HG03097 (cell line): ENCODE measurements at regions not wholly inside any gene's neighbourhood (a gene's known extent, or its start where the extent isn't known, plus 50 kb on each side); places are given as distances from the start of the nearest gene placed in this dataset.
"Not testable (repeated sequence)": the region's sequence is repeated elsewhere in the genome, so short reads cannot be mapped to it uniquely, and the experiment has no call there.

Experiments
- ATAC-seq: cut with Tn5 transposase; IDR thresholded peaks from one replicate; pipeline ENCODE4 v1.9.1; 2021; ENCODE audit not compliant: unreplicated experiment, low FRiP score

DNA sequence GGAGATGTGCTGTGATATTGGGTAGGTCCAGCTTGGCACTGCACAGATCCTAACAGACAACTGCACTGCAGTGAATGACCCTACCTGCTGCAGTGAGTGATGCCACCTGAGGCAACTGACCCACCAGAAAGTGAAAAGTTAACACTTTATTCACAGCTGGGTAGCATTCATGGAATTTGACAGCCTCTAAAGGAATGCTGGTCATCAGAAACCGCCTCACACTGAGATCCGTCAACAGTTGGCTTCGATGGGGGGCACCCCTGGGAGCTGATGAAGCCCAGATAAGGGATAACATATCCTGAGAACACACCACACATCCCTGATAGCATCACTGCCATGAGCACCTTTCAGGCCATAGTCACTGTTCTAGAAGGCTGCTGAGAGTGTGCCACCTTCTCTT is 272.4 kb upstream of the CRY1 start:
- no peak for ATAC-seq

DNA sequence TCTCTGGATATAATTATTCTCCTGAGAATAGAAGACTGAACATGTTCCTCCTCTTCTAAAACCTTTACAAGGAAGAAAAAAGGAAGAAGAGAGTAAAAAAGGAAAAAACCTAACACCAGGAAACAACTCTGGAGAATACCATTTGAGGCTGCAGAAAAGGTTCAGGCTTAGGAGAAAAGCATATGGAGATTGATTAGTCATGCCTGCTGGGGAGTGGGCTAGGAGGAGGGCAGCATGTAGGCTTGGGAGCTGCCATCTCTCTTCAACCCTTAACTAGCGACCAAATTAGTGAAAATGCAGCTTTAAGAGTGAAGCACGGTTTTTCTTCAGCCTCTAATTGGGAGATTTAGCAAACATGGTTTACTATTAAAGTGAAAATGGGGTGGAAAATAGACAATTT is 273.0 kb upstream of the CRY1 start:
- no peak for ATAC-seq

DNA sequence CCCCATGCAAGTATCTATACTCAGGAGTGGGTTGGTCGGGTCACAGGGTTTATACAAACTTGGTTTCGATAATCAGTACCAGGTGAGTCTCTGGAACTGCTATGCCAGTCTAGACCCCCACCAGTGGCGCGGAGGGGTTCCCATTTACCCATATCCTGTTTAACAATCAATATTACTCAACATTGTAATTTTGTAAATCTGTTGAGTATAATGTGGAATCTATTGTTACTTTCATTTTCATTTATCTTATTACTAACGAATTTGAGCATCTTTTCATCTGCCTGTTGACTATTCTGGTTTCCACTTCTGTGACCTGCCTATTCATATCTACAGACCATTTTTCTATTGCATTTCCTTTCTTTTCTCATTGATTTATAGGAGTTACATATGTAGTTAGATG is 275.2 kb upstream of the CRY1 start:
- no peak for ATAC-seq

DNA sequence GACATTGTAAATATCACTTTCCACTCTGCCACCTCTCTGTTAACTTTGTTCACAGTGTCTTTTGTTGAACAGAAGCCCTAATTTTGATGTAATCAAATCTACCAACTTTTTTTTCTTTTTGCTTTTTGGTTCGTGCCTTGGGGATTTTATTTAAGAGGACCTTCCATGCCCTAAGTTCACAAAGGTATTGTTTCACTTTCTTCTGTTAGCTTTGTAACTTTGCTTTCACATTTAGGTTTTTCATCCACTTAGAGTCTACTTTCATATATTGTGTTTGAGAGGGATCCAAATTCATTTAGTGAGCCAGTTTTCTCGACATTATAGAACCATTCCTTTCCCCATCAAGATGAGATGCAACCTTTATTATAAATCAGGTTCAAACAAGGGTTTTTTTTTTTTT is 275.7 kb upstream of the CRY1 start:
- no peak for ATAC-seq

DNA sequence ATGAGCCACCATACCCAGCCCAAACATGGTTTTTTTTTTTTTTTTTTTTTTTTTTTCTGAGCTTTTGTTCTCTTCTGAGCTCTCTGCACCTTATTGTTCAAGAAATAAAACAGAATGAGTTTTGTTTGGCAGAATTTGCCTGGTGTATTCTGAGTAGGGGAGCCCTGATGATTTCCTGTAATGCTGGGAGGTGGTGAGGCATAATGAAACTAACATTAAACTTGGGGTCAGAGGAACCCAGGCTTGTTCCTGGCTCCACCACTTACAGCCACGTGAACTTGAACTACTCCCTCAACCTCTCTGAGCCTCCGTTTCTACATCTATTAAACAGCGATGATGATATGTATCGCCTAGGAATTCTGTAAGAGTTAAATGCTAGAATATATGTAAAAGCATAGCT is 276.3 kb upstream of the CRY1 start:
- ATAC-seq: no peak

DNA sequence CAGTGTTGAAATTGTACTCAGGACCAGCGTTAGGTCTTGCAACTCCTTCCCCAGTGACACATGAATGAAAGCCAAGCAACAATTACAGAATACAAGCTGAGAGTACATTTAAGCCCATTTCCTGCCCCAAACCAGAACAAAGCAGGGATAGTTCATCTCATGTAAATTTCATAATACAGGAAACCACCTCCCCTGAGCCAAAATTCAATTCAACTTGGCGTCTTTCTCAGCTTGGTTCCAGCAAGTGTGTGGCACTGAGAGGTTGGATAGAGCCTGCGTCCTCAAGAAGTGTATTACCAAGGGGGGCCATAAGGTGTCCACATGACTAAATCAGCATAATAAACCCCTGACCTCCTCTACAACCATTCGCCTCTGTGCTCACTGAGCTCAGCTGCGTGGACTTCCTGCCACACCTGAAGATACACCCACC is 278.9 kb upstream of the CRY1 start:
- ATAC-seq: no peak

DNA sequence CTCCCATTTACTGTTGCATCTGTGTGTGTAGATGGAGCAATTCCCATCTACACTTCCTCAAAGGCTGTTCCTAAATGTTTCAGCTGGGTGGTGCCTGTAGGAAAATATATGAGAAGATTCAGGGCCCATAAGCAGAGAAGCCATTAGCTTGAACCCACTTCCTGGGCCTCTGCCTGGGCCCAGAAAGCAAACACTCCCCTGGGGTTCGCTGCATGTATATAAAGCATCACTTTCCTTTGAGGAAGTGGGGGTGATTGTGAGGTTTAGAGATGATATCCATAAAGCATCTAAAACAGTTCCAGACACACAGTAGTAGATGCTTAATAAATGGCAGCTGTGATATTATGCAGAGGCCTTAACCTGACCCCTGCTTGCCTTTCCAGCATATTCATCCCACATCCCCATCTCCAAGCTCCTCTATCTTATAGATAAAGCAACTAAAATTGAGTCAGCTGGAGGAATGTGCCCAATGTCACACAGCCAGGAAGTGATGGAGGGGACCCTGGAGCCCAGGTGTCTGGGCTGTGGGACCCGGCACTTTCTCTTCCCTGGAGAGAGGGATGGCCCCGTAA is 280.0 kb upstream of the CRY1 start:
- no peak for ATAC-seq

DNA sequence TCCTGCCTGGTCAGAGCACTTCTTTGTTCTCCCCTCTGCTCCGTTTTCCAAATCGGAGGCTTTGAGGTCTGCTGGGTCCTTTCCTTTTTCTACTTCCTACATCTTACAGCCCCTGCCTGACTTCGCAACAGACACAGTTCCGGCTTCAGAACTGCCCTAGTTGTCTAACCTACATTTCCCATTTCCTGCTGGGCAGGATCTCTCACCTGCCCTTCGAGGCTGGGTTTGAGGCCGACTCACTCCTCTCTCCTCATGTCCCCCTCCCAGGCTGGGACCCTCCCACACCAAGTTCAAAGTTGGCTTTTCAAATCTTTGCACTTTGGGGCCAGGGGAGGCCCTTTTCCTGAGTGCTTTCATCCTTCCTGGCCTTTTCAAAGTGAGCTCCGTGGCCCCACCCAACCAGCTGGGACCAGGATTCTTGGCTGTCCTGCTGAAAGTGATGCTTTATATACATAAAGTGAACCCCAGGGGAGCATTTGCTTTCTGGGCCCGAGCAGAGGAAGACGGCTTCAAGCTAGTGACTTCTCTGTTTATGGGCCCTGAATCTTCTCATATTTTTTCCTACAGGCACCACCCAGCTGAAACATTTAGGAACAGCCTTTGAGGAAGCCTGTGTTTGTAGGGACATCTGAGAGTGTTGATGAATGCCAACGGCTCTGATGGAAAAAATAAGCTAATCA is 281.0 kb upstream of the CRY1 start:
- no peak for ATAC-seq

DNA sequence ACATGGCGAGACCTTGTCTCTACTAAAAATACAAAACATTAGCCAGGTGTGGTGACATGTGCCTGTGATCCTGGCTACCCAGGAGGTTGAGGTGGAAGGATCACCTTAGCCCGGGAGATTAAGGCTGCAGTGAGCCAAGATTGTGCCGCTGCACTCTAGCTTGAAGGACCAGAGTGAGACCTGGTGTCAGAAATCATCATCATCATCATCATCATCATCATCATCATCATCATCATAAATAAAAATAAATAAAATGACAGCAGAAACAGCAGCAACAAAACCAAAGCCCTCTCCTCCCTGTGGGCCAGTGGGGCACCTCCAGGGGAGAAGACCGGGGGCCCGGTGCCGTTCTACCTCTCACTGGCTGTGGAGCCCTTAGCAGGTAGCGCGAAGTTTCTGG is 281.9 kb upstream of the CRY1 start:
- ATAC-seq: no peak

DNA sequence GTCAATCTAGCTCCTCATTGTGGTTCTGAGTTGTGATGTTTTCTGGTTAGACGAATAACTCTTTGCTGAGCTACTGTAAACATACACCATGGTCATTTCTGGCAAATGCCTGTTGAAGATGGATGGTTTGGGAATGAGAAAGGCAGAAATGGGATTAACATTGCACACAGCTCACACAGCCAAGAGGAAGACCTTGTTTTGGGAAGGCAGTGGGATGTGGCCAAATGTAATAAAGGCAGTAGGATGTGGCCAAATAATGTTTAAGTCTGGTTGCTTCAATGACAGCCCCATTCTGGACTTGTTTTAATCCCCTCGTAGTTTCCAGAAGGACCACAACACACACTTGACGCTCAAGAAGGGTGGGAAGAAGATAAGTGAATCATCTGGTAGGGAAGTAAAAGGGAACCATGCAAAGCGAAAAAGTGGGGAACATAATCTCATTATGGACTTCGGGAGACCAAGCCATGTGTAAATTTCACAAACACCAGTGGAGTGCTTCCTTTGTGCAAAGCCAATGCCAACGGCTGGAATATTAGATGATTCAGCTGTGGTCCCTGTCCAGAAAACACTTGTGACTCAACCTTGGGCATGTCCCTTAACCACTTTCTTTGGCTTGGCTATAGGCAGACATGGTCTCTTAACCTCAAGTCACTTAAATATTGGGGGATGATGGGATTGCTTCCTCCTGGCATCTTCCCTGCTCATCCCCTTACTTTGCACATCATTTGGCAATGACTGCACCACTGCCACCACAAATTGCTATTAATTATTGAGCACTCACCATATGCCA is 284.4 kb upstream of the CRY1 start:
- ATAC-seq: no peak

DNA sequence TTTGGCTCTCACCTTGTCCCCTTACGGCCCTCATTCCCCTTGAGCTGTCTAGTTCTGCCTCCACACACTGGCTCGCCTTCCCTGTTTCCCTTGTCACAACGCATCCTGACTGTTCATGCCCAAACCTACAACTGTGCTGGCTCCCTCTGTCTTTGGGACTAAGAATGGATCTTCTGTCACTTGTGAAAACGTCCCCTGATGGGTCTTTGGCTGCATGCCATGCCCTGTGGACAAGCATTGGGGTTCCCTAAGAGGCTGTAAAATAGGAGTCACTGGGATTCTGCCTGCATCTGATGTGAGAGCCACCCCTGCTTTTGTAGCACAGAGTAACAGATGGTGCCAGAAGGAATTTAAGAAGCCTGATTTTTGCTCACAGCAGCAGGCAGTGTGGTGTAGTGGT is 285.3 kb upstream of the CRY1 start:
- no peak for ATAC-seq

DNA sequence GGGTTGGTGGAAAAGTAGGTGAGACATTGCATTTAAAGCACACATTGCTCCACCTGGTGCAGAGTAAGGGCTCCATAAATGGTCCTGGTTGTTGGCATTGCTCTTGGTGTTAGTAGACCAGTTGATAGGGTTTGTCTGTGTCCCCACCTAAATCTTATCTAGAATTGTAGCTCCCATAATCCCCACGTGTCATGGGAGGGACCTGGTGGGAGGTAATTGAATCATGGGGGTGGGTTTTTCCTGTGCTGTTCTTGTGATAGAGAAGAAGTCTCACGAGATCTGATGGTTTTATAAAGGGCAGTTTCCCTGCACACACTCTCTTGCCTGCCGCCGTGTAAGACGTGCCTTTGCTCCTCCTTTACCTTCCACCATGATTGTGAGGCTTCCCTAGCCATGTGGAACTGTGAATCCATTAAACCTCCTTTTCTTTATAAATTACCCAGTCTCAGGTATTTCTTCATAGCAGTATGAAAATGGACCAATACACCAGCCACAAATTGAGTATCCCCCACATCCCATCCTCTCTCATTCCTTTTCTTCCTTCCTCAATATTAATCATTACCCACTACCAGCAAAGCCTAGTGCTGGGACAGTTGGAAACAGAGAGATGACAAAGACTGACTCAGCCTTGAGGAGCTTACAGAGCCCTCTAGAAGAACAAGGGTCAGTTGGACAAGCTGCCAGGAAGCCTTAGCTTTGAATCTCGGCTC is 285.9 kb upstream of the CRY1 start:
- ATAC-seq: not testable (repeated sequence)

DNA sequence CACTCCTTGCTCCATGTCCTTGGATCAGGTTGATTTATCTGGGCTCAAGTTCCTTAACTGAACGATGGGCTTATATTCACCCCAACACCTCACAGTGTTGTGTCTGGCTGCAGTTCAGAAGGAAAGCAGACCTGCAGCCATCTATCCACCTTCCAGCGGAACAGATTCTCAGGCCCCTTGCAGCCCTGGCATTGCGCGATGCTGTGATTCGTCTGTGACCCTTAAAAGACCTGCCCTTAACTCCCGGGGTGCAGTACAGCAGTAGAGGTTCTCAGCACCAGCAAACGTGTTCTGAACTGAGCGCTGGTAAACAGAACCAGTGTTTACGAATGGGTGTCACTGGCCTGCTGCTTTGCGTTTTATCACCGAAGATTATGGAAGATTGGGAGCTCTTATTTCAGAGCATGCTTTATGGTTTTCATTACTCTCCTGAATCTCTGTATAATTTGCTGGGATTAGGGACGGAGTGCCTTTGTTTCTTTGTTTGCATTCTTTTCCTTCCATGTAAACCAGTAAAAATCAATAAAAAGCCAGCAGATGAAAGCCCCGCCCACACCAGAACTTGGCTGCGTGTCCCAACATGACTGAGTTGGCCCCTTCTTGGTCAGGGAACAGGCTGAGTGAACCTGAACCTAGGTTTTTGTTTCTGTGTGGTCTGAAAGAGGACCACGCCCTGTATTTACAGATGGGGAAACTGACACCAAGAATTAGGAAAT is 286.7 kb upstream of the CRY1 start:
- ATAC-seq: no peak

DNA sequence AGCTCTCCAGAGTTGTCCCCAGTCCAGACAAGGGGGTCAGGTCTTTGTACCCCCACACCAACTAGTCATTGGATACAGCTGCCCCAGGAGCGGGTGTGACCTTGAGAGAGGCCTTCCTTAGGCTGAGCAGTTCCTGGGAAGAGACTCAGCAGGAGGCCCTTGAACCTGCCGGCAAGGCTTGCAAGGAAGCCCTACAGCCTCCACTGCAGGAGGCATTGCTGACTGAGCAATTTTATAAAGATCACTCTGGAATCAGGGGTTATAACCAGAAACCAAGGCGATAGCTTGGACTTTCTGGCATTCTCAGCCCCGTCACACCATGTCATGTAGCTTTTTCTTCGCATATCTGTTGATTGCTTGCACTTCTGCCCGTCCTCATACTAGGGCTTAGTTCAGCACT is 291.3 kb upstream of the CRY1 start:
- no peak for ATAC-seq

DNA sequence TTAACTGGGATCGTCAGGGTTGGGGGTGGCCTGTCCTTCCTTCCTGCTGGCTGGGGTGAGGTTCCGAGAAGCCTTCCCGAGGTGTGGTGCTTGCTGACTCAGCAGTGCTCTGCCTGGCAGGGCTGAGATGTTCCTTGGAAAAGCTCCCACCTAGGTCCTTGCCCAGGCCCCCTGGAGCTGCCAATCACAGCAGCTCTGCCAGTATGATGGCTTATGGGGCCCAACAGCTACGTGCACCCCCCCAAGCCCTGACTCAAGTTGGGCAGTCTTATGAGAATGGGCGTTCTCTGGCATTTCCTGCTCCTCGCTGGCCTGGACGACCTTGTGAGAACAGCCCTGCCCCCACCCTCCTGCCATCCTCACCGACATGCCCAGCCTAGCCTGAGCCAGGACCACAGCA is 292.2 kb upstream of the CRY1 start:
- ATAC-seq: no peak

DNA sequence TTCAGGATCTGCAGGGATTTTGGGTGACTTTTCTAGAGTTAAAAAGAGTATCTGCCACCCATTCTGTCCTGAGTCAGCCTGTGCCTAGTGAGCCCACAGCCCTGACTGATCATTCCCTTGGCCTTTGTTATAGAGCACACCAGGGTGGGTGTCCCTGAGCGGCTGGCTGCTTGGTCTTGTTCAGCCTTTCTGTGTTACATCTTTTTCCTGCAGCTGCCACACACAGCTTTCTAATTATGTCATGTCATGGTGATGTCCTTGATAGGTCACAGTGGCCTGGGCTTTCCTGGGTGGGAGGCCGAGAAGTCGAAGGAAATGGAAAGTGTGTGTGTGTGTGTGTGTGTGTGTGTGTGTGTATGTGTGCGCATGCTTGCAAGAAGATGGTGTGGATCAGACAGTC is 293.2 kb upstream of the CRY1 start:
- ATAC-seq: no peak

DNA sequence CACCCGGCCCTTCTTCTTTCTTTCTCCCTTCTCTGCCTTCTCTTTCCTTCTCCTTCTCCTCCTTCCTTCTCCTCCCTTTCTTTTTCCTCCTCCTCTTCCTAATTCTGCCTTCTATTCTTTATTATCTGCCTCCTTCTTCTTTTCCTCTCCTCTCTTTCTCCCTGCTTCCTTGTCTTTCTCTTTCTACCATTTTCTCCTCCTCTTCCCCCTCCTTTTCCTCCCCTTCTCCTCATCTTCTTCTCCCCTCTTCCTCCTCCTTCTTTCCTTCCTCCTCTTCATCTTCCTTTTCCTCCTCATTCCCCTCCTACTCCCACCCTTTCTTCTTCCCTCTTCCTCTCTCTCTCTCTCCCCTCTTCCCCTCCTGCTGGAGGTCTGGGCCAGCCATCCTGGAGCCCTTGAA is 294.9 kb upstream of the CRY1 start:
- no peak for ATAC-seq

DNA sequence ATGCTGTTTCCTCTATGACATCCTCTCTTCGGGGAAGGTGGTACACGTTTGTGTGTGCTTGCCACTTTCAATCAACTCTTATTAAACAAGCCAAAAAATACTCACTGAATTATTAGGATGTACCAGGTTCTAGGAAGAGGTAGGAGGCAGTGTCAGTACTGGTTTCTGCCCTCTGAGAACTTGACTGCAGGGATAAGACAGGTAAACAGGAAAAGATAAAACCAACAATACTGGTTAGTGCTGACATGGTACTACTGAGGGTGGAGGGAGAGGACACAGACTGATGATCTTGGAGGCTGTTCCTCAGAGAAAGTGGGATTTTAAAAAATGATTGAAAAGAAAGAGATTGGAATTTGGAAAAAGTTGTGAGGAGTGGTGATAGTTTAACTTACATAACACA is 295.2 kb upstream of the PWP1 start:
- ATAC-seq: no peak

DNA sequence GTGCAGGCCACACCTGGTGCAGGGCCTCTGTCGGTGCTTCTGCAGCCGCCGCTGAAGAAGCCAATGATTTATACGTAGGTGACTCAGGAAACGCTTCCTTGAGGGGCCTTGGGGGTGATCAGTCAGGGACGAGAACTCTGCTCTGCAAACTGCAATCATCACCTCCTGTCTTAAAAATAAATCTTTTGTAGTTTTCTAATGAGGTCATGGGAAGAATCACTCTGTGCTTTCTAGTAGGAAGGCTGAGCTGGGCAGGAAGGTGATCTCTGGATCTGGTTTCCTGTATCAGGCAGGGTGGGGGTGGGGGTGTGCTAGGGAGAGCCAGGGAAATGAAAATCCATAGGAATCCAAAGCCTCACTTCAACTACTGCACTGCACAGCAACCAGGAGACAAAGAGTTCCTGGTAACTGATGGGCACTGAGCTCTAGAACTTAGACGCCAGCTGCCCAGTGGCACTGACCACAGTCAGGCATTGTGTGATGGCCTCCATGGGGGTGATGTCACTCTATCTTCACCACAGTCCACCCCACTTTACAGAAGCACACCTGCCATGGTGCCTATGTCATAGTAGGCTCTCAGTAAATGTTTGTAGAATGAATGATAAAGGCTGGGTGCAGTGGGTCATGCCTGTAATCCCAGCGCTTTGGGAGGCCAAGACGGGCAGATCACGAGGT is 292.4 kb upstream of the PWP1 start:
- ATAC-seq: no peak

DNA sequence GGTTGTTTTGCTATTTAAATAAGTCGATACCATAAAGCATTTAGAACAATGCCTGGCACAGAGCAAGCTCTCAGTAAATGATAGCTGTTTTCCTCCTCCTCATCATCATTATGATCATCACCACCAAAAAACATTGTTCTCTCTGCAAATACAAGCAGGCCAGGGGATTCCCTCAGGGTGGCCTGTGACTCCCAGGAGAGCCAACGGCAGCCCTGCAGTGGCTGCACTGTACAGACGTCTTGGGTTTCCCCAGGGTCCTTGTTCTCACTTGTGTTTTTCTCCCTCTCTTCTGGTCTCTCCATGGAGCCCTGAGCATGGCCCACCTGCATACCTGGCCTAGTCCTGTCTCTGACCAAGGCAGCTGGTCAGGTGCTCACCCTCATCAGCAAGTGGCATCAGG is 290.9 kb upstream of the PWP1 start:
- no peak for ATAC-seq
